ENCODE measurements at regions not wholly inside any gene's neighbourhood (a gene's known extent, or its start where the extent isn't known, plus 50 kb on each side); places are given as distances from the start of the nearest gene placed in this dataset.

DNA sequence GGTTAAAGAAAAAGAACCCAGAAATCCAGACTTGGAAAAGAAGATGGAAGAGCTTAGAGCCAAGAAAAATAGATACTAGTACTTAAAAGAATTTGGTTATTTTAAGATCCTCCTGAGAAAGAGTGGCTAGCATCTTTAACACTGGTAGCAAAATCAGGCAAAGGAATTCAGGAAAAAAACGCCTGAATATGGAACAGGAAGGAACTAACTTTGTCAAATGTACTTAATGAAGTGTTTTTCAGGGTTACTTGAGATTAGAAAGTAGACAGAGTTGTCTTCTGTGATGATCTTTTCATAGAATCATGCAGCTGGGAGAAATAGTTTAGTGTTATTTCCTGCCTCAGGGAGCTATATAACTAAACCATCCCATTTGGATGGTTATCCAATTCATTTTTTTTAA lies 50.8 kb upstream of the SASH1 start:
- no peak for TF ChIP-seq TCF12 (IDR thresholded peaks at IDR 0.05; ENCODE audit: low read depth, low read length)
- no peak for TF ChIP-seq POLR2A (IDR thresholded peaks at IDR 0.05; ENCODE audit: control extremely low read depth in 1 of 2, low read depth in 2 of 2, low read length in 2 of 2)

Data from H1 (cell line).